Sigmoid colon (tissue), 4 donors: ENCODE measurements at regions not wholly inside any gene's neighbourhood (a gene's known extent, or its start where the extent isn't known, plus 50 kb on each side); places are given as distances from the start of the nearest gene placed in this dataset.

Experiments
- CTCF ChIP-seq, 4 experiments: fragments of 450-650 bp in 3 of 4; fragments of 200-600 bp in 1 of 4; IDR thresholded peaks; one replicate each; pipeline ENCODE4 v1.5.1; 2016 to 2019; ENCODE audit warnings: antibody characterized with exemption in 4 of 4, mild to moderate bottlenecking in 3 of 4, moderate library complexity in 2 of 4
- EP300 ChIP-seq, 4 donors: sonication (generic); formaldehyde crosslinking; IDR thresholded peaks; one replicate each; pipeline ENCODE4 v1.6.1; 2017; ENCODE audit warnings: antibody characterized with exemption in 4 of 4
- POLR2A ChIP-seq, 2 donors: fragments of 450-650 bp; IDR thresholded peaks; one replicate each; pipeline ENCODE4 v1.6.1; 2016; ENCODE audit warnings: antibody characterized with exemption in 2 of 2, mild to moderate bottlenecking in 2 of 2, moderate library complexity in 2 of 2
- POLR2AphosphoS5 ChIP-seq, 4 donors: sonication (generic); formaldehyde crosslinking; IDR thresholded peaks; one replicate each; pipeline ENCODE4 v1.6.1; 2017; ENCODE audit warnings: antibody characterized with exemption in 4 of 4

DNA sequence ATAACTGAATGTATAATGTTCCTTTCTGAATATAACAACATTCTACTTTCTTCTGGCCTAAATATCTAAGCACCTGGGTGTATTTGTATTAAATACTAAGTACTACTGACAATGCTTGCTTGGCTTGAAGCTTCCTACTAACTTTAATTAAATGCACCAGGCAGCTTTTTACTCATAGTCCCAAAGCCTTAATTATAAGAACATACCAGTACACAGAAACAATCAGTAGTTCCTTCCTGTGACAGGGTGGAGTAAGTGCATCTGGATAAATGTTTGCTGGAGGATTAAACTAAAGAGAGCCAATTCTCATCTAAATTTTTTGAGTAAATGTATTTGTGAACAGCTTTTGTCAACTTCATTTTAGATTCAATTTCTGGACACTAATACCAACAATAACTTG, 558.6 kb upstream of the SEMA6A start:
- no peak for TF ChIP-seq POLR2A (IDR thresholded peaks at IDR 0.05)
- TF ChIP-seq EP300 (IDR thresholded peaks at IDR 0.05): no peak
- no peak for TF ChIP-seq CTCF (IDR thresholded peaks at IDR 0.05)
- no peak for TF ChIP-seq POLR2AphosphoS5 (IDR thresholded peaks at IDR 0.05)
